C4-2B (cell line): ENCODE measurements at regions not wholly inside any gene's neighbourhood (a gene's known extent, or its start where the extent isn't known, plus 50 kb on each side); places are given as distances from the start of the nearest gene placed in this dataset.

Experiments
- CTCF ChIP-seq: fragments of 450-650 bp; conservative IDR thresholded peaks from 2 replicates; pipeline ENCODE4 v1.5.1; 2017; ENCODE audit warnings: mild to moderate bottlenecking
- ZFX ChIP-seq: fragments of 450-650 bp; IDR thresholded peaks from 2 replicates; pipeline ENCODE4 v1.6.1; 2017

- no peak for TF ChIP-seq CTCF
- no peak for TF ChIP-seq ZFX
Measured at GRCh38 chr2:137775529-137775928, 188.7 kb upstream of the HNMT start.
